Testis (tissue), 2 donors: ENCODE measurements at regions not wholly inside any gene's neighbourhood (a gene's known extent, or its start where the extent isn't known, plus 50 kb on each side); places are given as distances from the start of the nearest gene placed in this dataset.

Source experiments
- POLR2A ChIP-seq: fragments of 450-650 bp; IDR thresholded peaks from one replicate; pipeline ENCODE4 v1.6.1; 2017; ENCODE audit warnings: antibody characterized with exemption, mild to moderate bottlenecking, moderate library complexity
- TF ChIP-seq, protein P1 (sequence below), 3 experiments: fragments of 450-650 bp in 2 of 3; fragments of 200-600 bp in 1 of 3; sonication (generic) in 1 of 3; IDR thresholded peaks; one replicate each; pipeline ENCODE4 v1.5.1; 2016 to 2019; ENCODE audit warnings: antibody characterized with exemption in 3 of 3, mild to moderate bottlenecking in 2 of 3, moderate library complexity in 1 of 3

DNA sequence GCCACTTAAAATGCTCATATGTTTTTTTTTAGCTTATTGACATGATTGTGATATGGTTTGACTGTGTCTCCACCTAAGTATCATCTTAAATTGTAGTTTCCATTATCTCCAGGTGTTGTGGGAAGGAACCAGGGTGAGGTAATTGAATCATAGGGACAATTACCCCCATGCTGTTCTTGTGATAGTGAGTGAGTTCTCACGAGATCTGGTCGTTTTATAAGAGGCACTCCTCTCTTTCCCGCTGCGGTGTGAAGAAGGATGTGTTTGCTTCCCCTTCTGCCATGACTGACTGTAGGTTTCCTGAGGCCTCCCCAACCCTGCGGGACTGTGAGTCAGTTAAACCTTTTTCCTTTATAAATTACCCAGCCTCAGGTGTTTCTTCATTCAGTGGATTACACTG is 80.5 kb upstream of the ETV1 start:
- TF ChIP-seq, protein P1, sequence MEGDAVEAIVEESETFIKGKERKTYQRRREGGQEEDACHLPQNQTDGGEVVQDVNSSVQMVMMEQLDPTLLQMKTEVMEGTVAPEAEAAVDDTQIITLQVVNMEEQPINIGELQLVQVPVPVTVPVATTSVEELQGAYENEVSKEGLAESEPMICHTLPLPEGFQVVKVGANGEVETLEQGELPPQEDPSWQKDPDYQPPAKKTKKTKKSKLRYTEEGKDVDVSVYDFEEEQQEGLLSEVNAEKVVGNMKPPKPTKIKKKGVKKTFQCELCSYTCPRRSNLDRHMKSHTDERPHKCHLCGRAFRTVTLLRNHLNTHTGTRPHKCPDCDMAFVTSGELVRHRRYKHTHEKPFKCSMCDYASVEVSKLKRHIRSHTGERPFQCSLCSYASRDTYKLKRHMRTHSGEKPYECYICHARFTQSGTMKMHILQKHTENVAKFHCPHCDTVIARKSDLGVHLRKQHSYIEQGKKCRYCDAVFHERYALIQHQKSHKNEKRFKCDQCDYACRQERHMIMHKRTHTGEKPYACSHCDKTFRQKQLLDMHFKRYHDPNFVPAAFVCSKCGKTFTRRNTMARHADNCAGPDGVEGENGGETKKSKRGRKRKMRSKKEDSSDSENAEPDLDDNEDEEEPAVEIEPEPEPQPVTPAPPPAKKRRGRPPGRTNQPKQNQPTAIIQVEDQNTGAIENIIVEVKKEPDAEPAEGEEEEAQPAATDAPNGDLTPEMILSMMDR (IDR thresholded peaks at IDR 0.05), result no peak
- TF ChIP-seq POLR2A, result no peak
